ENCODE measurements at regions not wholly inside any gene's neighbourhood (a gene's known extent, or its start where the extent isn't known, plus 50 kb on each side); places are given as distances from the start of the nearest gene placed in this dataset.
"Not testable (repeated sequence)": the region's sequence is repeated elsewhere in the genome, so short reads cannot be mapped to it uniquely, and the experiment has no call there.

DNA sequence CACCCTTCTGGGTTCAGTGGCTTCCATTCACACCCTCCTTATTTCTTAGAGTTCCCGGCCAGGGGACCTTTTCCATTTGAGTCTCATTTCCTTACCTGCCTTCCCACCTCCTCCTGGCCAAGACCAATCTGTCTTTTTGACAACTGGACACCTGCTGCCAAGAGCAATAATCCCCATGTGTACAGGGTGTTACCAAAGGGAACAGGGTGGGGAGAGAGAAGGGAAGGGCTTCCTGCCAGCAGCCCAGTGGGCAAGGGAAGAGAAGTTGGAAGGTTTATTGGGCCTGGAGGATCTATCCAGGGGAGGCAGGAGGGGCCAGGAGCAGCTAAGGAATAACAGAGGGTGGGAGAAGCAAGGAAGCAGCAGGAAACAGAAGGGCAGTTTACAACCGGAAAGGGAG, 346.2 kb downstream of the C12orf75 start:
- CTCF ChIA-PET, result no interaction called here
- Mint-ChIP-seq H3K36me3 (no peaks in the 10 kb centered on the region), H3K9me3 (peaks cover 0 to 11% (median 0%) of the 10 kb centered on the region in 11 donors), H3K27ac (peak overlapping the region in 1 of 9 donors; percentile 8), H3K4me3 (no peak overlapping the region), H3K4me1 (no peaks in the 10 kb centered on the region), H3K27me3 (peaks cover 0 to 5% (median 0%) of the 10 kb centered on the region in 5 donors)
- intact Hi-C loops (cut with micrococcal nuclease), result no loop called here
- Histone ChIP-seq H3K27ac (ENCODE audit: low read depth, low read length) (no peak overlapping the region), H3K9me3 (ENCODE audit: control insufficient read depth in 2 of 3, low read length in 3 of 3) (no peaks in the 10 kb centered on the region), H3K4me3 (ENCODE audit: low read length) (no peak overlapping the region), H3K36me3 (ENCODE audit: control insufficient read depth in 2 of 3, insufficient read depth in 3 of 3, low read length in 3 of 3) (no peaks in the 10 kb centered on the region), H3K27me3 (ENCODE audit: control insufficient read depth in 2 of 2, insufficient read depth in 2 of 2, low read length in 2 of 2) (no peaks in the 10 kb centered on the region), H3K4me1 (ENCODE audit: control insufficient read depth in 2 of 2, insufficient read depth in 2 of 2, low read length in 2 of 2) (no peaks in the 10 kb centered on the region)
- DNase-seq, result no peak
- no peak for ATAC-seq
- POLR2A ChIA-PET, result no interaction called here

DNA sequence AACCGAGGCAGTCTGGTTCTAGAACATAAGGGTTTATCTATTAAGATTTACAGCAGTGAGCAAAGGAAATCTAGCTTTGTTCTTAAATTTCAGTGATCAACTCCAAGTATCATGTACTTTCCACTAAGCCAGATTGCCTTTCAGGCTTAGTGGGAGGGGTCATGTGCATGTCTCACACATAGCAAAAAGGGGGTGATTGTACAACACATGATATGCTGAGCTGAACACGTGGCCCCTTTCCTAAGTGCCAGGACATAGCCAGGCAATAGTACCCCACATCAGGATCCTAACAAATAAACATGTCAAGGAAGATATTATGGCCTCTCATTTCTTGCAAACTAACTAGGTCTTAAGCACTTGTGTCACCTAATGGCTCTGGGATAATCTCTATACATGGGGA, 347.2 kb downstream of the C12orf75 start:
- H3K27me3 ChIP-seq (ENCODE audit: control insufficient read depth in 2 of 2, insufficient read depth in 2 of 2, low read length in 2 of 2), result no peaks in the 10 kb centered on the region
- H3K36me3 ChIP-seq (ENCODE audit: control insufficient read depth in 2 of 3, insufficient read depth in 3 of 3, low read length in 3 of 3), result no peaks in the 10 kb centered on the region
- no peaks in the 10 kb centered on the region for H3K4me1 Mint-ChIP-seq
- H3K9me3 Mint-ChIP-seq, result peaks cover 0 to 11% (median 0%) of the 10 kb centered on the region in 11 donors
- no peak overlapping the region for H3K27ac Mint-ChIP-seq
- ATAC-seq, result no peak
- no peak overlapping the region for H3K4me3 Mint-ChIP-seq
- DNase-seq, result no peak
- H3K9me3 ChIP-seq (ENCODE audit: control insufficient read depth in 2 of 3, low read length in 3 of 3), result no peaks in the 10 kb centered on the region
- intact Hi-C loops (cut with micrococcal nuclease), result no loop called here
- H3K4me1 ChIP-seq (ENCODE audit: control insufficient read depth in 2 of 2, insufficient read depth in 2 of 2, low read length in 2 of 2), result no peaks in the 10 kb centered on the region
- CTCF ChIA-PET, result no interaction called here
- peaks cover 0 to 5% (median 0%) of the 10 kb centered on the region in 5 donors for H3K27me3 Mint-ChIP-seq
- H3K4me3 ChIP-seq (ENCODE audit: low read length), result no peak overlapping the region
- no peaks in the 10 kb centered on the region for H3K36me3 Mint-ChIP-seq
- POLR2A ChIA-PET, result no interaction called here
- no peak overlapping the region for H3K27ac ChIP-seq (ENCODE audit: low read depth, low read length)

DNA sequence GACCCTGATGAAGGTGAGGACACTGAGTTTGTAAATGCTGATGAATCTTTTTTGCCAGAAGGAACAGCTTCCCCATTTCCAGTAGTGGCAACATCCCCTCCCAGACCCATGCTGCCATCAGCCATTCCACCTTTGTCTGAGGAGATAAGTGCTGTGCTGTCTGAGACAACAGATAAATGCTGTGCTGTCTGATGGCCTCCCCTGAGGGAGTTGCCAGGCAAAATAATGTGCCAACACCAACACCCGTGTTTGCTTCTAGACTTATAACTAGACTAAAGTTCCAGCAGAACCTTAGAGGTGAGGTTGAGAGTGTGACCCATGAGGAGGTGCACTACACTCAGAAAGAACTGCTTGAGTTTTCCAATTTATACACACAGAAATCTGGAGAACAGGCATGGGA, 349.5 kb downstream of the C12orf75 start:
- Mint-ChIP-seq H3K9me3 (peaks cover 0 to 8% (median 0%) of the 10 kb centered on the region in 11 donors), H3K4me1 (no peaks in the 10 kb centered on the region), H3K36me3 (no peaks in the 10 kb centered on the region), H3K27me3 (no peaks in the 10 kb centered on the region), H3K4me3 (no peak overlapping the region), H3K27ac (no peak overlapping the region)
- Histone ChIP-seq H3K36me3 (ENCODE audit: control insufficient read depth in 2 of 3, insufficient read depth in 3 of 3, low read length in 3 of 3) (no peaks in the 10 kb centered on the region), H3K4me1 (ENCODE audit: control insufficient read depth in 2 of 2, insufficient read depth in 2 of 2, low read length in 2 of 2) (no peaks in the 10 kb centered on the region), H3K4me3 (ENCODE audit: low read length) (no peak overlapping the region), H3K27me3 (ENCODE audit: control insufficient read depth in 2 of 2, insufficient read depth in 2 of 2, low read length in 2 of 2) (no peaks in the 10 kb centered on the region), H3K27ac (ENCODE audit: low read depth, low read length) (no peak overlapping the region), H3K9me3 (ENCODE audit: control insufficient read depth in 2 of 3, low read length in 3 of 3) (no peaks in the 10 kb centered on the region)
- CTCF ChIA-PET, result no interaction called here
- DNase-seq (no peak), ATAC-seq (no peak)
- intact Hi-C loops (cut with micrococcal nuclease), result no loop called here
- POLR2A ChIA-PET, result interaction anchor here (0.6 kb wide), 1 partner anchor 573 kb away, joined by 4 read pairs; no protein-coding TSS in a partner anchor

DNA sequence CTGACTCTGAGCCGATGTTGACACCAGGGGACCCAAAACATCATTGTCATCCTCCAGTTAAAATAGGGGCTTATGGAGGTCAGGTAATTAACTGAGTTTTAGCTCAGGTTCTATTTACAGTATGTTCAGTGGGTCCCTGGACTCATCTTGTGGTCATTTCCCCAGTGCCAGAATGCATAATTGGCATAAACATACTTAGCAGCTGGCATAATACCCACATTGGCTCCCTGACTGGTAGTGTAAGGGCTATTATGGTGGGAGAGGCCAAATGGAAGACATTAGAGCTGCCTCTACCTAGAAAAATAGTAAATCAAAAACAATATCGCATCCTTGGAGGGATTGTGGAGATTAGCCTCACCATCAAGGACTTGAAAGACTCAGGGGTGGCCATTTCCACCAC, 350.9 kb downstream of the C12orf75 start:
- no peaks in the 10 kb centered on the region for H3K36me3 Mint-ChIP-seq
- H3K9me3 ChIP-seq (ENCODE audit: control insufficient read depth in 2 of 3, low read length in 3 of 3), result no peaks in the 10 kb centered on the region

DNA sequence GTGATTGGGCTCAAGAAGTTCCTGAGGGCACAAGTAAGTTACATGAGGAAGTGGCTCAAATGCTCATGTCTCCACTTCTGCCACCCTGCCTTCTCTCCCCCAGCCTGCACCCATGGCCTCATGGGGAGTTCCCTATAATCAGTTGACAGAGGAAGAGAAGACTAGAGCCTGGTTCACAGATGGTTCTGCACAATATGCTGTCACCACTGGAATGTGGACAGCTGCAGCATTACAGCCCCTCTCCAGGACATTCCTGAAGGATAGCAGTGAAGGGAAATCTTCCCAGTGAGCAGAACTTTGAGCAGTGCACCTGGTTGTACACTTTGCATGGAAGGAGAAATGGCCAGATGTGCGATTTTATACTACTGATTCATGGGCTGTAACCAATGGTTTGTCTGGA, 352.3 kb downstream of the C12orf75 start:
- H3K36me3 ChIP-seq (ENCODE audit: control insufficient read depth in 2 of 3, insufficient read depth in 3 of 3, low read length in 3 of 3); H3K4me1 Mint-ChIP-seq; H3K4me3 Mint-ChIP-seq; DNase-seq; H3K9me3 ChIP-seq (ENCODE audit: control insufficient read depth in 2 of 3, low read length in 3 of 3); H3K4me1 ChIP-seq (ENCODE audit: control insufficient read depth in 2 of 2, insufficient read depth in 2 of 2, low read length in 2 of 2); H3K27ac Mint-ChIP-seq; POLR2A ChIA-PET; ATAC-seq; H3K27me3 ChIP-seq (ENCODE audit: control insufficient read depth in 2 of 2, insufficient read depth in 2 of 2, low read length in 2 of 2); CTCF ChIA-PET; H3K36me3 Mint-ChIP-seq; H3K4me3 ChIP-seq (ENCODE audit: low read length); H3K27ac ChIP-seq (ENCODE audit: low read depth, low read length); H3K27me3 Mint-ChIP-seq; intact Hi-C loops (cut with micrococcal nuclease); H3K9me3 Mint-ChIP-seq: not testable (repeated sequence)

More for the DNA sequence above, 350.9 kb downstream of the C12orf75 start:
- Mint-ChIP-seq H3K27ac (no peak overlapping the region), H3K4me3 (no peak overlapping the region), H3K4me1 (no peaks in the 10 kb centered on the region), H3K9me3 (peaks cover 0 to 6% (median 0%) of the 10 kb centered on the region in 11 donors), H3K27me3 (no peaks in the 10 kb centered on the region)
- ATAC-seq, result no peak
- Histone ChIP-seq H3K27me3 (ENCODE audit: control insufficient read depth in 2 of 2, insufficient read depth in 2 of 2, low read length in 2 of 2) (no peaks in the 10 kb centered on the region), H3K36me3 (ENCODE audit: control insufficient read depth in 2 of 3, insufficient read depth in 3 of 3, low read length in 3 of 3) (no peaks in the 10 kb centered on the region), H3K4me1 (ENCODE audit: control insufficient read depth in 2 of 2, insufficient read depth in 2 of 2, low read length in 2 of 2) (no peaks in the 10 kb centered on the region), H3K27ac (ENCODE audit: low read depth, low read length) (no peak overlapping the region), H3K4me3 (ENCODE audit: low read length) (no peak overlapping the region)
- no peak for DNase-seq
- CTCF ChIA-PET, result no interaction called here
- intact Hi-C loops (cut with micrococcal nuclease), result no loop called here
- POLR2A ChIA-PET, result no interaction called here

DNA sequence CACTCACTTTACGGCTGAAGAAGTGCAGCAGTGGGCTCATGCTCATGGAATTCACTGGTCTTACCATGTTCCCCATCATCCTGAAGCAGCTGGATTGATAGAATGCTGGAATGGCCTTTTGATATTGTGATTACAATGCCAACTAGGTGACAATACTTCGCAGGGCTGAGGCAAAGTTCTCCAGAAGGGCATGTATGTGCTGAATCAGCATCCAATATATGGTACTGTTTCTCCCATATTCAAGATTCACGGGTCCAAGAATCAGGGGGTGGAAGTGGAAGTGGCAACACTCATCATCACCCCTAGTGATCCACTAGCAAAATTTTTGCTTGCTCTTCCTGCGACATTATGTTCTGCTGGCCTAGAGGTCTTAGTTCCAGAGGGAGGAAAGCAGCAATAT, 353.3 kb downstream of the C12orf75 start:
- H3K9me3 ChIP-seq (ENCODE audit: control insufficient read depth in 2 of 3, low read length in 3 of 3); H3K4me3 Mint-ChIP-seq; intact Hi-C loops (cut with micrococcal nuclease); H3K36me3 Mint-ChIP-seq; H3K27ac Mint-ChIP-seq; H3K4me3 ChIP-seq (ENCODE audit: low read length); H3K27me3 Mint-ChIP-seq; CTCF ChIA-PET; H3K4me1 Mint-ChIP-seq; H3K27me3 ChIP-seq (ENCODE audit: control insufficient read depth in 2 of 2, insufficient read depth in 2 of 2, low read length in 2 of 2); H3K4me1 ChIP-seq (ENCODE audit: control insufficient read depth in 2 of 2, insufficient read depth in 2 of 2, low read length in 2 of 2); H3K9me3 Mint-ChIP-seq; H3K27ac ChIP-seq (ENCODE audit: low read depth, low read length); POLR2A ChIA-PET; H3K36me3 ChIP-seq (ENCODE audit: control insufficient read depth in 2 of 3, insufficient read depth in 3 of 3, low read length in 3 of 3); DNase-seq; ATAC-seq: not testable (repeated sequence)

DNA sequence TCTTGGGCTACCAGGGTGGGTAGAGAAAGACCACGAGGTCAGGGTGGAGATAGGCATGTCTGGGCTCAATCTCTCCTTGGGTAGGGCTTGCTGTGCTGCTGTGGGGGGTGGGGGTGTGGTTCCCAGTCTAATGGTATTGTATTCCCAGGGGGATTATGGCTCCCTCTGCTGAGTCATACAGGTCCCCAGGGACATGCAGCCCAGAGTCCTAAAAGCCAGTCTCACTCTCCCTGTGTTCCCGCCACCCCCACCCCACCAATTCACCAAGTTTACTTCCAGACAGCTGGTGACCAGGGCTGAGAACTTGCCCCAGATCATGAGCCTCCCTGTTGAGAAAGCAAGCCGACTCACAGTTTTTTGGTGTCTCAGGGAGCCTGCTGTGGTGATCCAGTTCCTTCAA, 367.6 kb downstream of the C12orf75 start:
- POLR2A ChIA-PET, result interaction anchor here (0.7 kb wide), 1 partner anchor 433 kb away, joined by 4 read pairs; no protein-coding TSS in a partner anchor
- CTCF ChIA-PET, result no interaction called here
- H3K27ac Mint-ChIP-seq, result no peak overlapping the region
- no peak for ATAC-seq
- DNase-seq, result no peak
- no peaks in the 10 kb centered on the region for H3K4me1 Mint-ChIP-seq
- no peak overlapping the region for H3K4me3 Mint-ChIP-seq
- intact Hi-C loops (cut with micrococcal nuclease), result no loop called here
- Histone ChIP-seq H3K4me3 (ENCODE audit: low read length) (no peak overlapping the region), H3K4me1 (ENCODE audit: control insufficient read depth in 2 of 2, insufficient read depth in 2 of 2, low read length in 2 of 2) (no peaks in the 10 kb centered on the region), H3K36me3 (ENCODE audit: control insufficient read depth in 2 of 3, insufficient read depth in 3 of 3, low read length in 3 of 3) (no peaks in the 10 kb centered on the region), H3K27me3 (ENCODE audit: control insufficient read depth in 2 of 2, insufficient read depth in 2 of 2, low read length in 2 of 2) (no peaks in the 10 kb centered on the region), H3K27ac (ENCODE audit: low read depth, low read length) (no peak overlapping the region), H3K9me3 (ENCODE audit: control insufficient read depth in 2 of 3, low read length in 3 of 3) (no peaks in the 10 kb centered on the region)
- H3K36me3 Mint-ChIP-seq, result no peaks in the 10 kb centered on the region
- H3K27me3 Mint-ChIP-seq, result peaks cover 3 to 10% (median 8%) of the 10 kb centered on the region in 5 donors
- H3K9me3 Mint-ChIP-seq, result peaks cover 0 to 22% (median 4%) of the 10 kb centered on the region in 11 donors

Data from naive thymus-derived CD4-positive, alpha-beta T cell (primary cell).